ENCODE measurements at regions not wholly inside any gene's neighbourhood (a gene's known extent, or its start where the extent isn't known, plus 50 kb on each side); places are given as distances from the start of the nearest gene placed in this dataset.

GRCh38 chr12:97185567-97185966, 277.0 kb upstream of the RMST start:
- TF ChIP-seq CTCF (IDR thresholded peaks at IDR 0.05; ENCODE audit: low read depth, low read length, poor library complexity, severe bottlenecking): no peak
- TF ChIP-seq EZH2phosphoT487 (IDR thresholded peaks at IDR 0.05; ENCODE audit: borderline replicate concordance, low read length): no peak
- Histone ChIP-seq H3K27ac (ENCODE audit: low read depth, low read length) (no peak overlapping the region), H3K4me3 (ENCODE audit: low read length) (no peak overlapping the region), H3K4me2 (ENCODE audit: low read length) (no peak overlapping the region), H3K9me3 (ENCODE audit: control insufficient read depth, insufficient read depth, low read length) (no peaks in the 10 kb centered on the region), H3K4me1 (ENCODE audit: control insufficient read depth, low read length) (no peaks in the 10 kb centered on the region), H4K20me1 (ENCODE audit: control insufficient read depth, insufficient read depth, low read depth, low read length) (no peaks in the 10 kb centered on the region), H3K27me3 (ENCODE audit: control insufficient read depth, low read length) (no peaks in the 10 kb centered on the region), H3K79me2 (ENCODE audit: control insufficient read depth, low read length) (no peaks in the 10 kb centered on the region), H3K9me2 (replicated peaks; ENCODE audit: control insufficient read depth, low read length) (no peaks in the 10 kb centered on the region), H3F3A (ENCODE audit: control insufficient read depth, insufficient read depth) (no peaks in the 10 kb centered on the region), H3K36me3 (ENCODE audit: control insufficient read depth, low read length) (no peaks in the 10 kb centered on the region)

DNA sequence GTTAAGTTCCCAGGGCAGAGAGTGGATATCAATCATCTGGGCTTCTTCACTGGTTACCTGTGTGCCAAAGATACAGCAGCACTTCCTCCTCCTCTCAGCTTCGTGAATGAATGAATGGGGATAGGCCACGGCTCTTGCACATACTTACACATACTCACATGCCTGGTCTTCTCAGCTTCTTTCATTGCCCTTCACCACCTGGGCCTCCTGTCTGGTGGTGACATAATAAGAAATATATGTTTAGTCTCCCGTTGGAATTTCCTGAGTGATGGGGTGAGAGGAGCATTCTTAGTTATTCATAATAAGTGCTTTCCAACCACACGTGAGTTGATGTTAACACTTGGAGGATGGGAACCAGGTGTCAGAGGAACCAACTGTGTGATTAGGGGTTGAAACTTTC, 268.1 kb upstream of the RMST start:
- Histone ChIP-seq H3K27me3 (ENCODE audit: control insufficient read depth, low read length) (no peaks in the 10 kb centered on the region), H3K9me3 (ENCODE audit: control insufficient read depth, insufficient read depth, low read length) (no peaks in the 10 kb centered on the region), H3K27ac (ENCODE audit: low read depth, low read length) (no peak overlapping the region), H3K79me2 (ENCODE audit: control insufficient read depth, low read length) (no peaks in the 10 kb centered on the region), H3K4me2 (ENCODE audit: low read length) (no peak overlapping the region), H3F3A (ENCODE audit: control insufficient read depth, insufficient read depth) (no peaks in the 10 kb centered on the region), H3K9me2 (replicated peaks; ENCODE audit: control insufficient read depth, low read length) (no peaks in the 10 kb centered on the region), H3K4me3 (ENCODE audit: low read length) (no peak overlapping the region), H3K36me3 (ENCODE audit: control insufficient read depth, low read length) (no peaks in the 10 kb centered on the region), H4K20me1 (ENCODE audit: control insufficient read depth, insufficient read depth, low read depth, low read length) (no peaks in the 10 kb centered on the region), H3K4me1 (ENCODE audit: control insufficient read depth, low read length) (no peaks in the 10 kb centered on the region)
- TF ChIP-seq CTCF (IDR thresholded peaks at IDR 0.05; ENCODE audit: low read depth, low read length, poor library complexity, severe bottlenecking) (no peak), EZH2phosphoT487 (IDR thresholded peaks at IDR 0.05; ENCODE audit: borderline replicate concordance, low read length) (no peak)

- Histone ChIP-seq H3K79me2 (ENCODE audit: control insufficient read depth, low read length) (no peaks in the 10 kb centered on the region), H3K4me1 (ENCODE audit: control insufficient read depth, low read length) (no peaks in the 10 kb centered on the region), H4K20me1 (ENCODE audit: control insufficient read depth, insufficient read depth, low read depth, low read length) (no peaks in the 10 kb centered on the region), H3K27me3 (ENCODE audit: control insufficient read depth, low read length) (no peaks in the 10 kb centered on the region), H3K4me2 (ENCODE audit: low read length) (no peak overlapping the region), H3K36me3 (ENCODE audit: control insufficient read depth, low read length) (no peaks in the 10 kb centered on the region), H3K9me2 (replicated peaks; ENCODE audit: control insufficient read depth, low read length) (no peaks in the 10 kb centered on the region), H3K4me3 (ENCODE audit: low read length) (no peak overlapping the region), H3F3A (ENCODE audit: control insufficient read depth, insufficient read depth) (no peaks in the 10 kb centered on the region), H3K9me3 (ENCODE audit: control insufficient read depth, insufficient read depth, low read length) (no peaks in the 10 kb centered on the region), H3K27ac (ENCODE audit: low read depth, low read length) (no peak overlapping the region)
- TF ChIP-seq EZH2phosphoT487 (IDR thresholded peaks at IDR 0.05; ENCODE audit: borderline replicate concordance, low read length): no peak
- TF ChIP-seq CTCF (IDR thresholded peaks at IDR 0.05; ENCODE audit: low read depth, low read length, poor library complexity, severe bottlenecking): no peak
Measured at GRCh38 chr12:97200181-97200580, 262.4 kb upstream of the RMST start.

- H3F3A ChIP-seq (ENCODE audit: control insufficient read depth, insufficient read depth): no peaks in the 10 kb centered on the region
- H3K4me2 ChIP-seq (ENCODE audit: low read length): no peak overlapping the region
- H3K36me3 ChIP-seq (ENCODE audit: control insufficient read depth, low read length): no peaks in the 10 kb centered on the region
- H3K9me2 ChIP-seq (replicated peaks; ENCODE audit: control insufficient read depth, low read length): no peaks in the 10 kb centered on the region
- no peak overlapping the region for H3K27ac ChIP-seq (ENCODE audit: low read depth, low read length)
- no peaks in the 10 kb centered on the region for H4K20me1 ChIP-seq (ENCODE audit: control insufficient read depth, insufficient read depth, low read depth, low read length)
- no peak overlapping the region for H3K4me3 ChIP-seq (ENCODE audit: low read length)
- H3K27me3 ChIP-seq (ENCODE audit: control insufficient read depth, low read length): no peaks in the 10 kb centered on the region
- no peaks in the 10 kb centered on the region for H3K79me2 ChIP-seq (ENCODE audit: control insufficient read depth, low read length)
- no peaks in the 10 kb centered on the region for H3K4me1 ChIP-seq (ENCODE audit: control insufficient read depth, low read length)
- no peaks in the 10 kb centered on the region for H3K9me3 ChIP-seq (ENCODE audit: control insufficient read depth, insufficient read depth, low read length)
- TF ChIP-seq EZH2phosphoT487 (IDR thresholded peaks at IDR 0.05; ENCODE audit: borderline replicate concordance, low read length) (no peak), CTCF (IDR thresholded peaks at IDR 0.05; ENCODE audit: low read depth, low read length, poor library complexity, severe bottlenecking) (no peak)
Measured at GRCh38 chr12:97203408-97203807, 259.2 kb upstream of the RMST start.

Measured in DOHH2 (cell line).